ENCODE measurements at regions not wholly inside any gene's neighbourhood (a gene's known extent, or its start where the extent isn't known, plus 50 kb on each side); places are given as distances from the start of the nearest gene placed in this dataset.

GRCh38 chr6:108734271-108734922, 113.8 kb upstream of the ARMC2 start:
- DNase-seq = no peak

GRCh38 chr6:108735310-108736001, 112.8 kb upstream of the ARMC2 start:
- DNase-seq = no peak

GRCh38 chr6:108736002-108736361, 112.2 kb upstream of the ARMC2 start:
- DNase-seq = no peak

GRCh38 chr6:108736832-108737231, 111.4 kb upstream of the ARMC2 start:
- no peak for DNase-seq

GRCh38 chr6:108737594-108738546, 110.4 kb upstream of the ARMC2 start:
- no peak for DNase-seq

GRCh38 chr6:108738684-108739416, 109.4 kb upstream of the ARMC2 start:
- no peak for DNase-seq

- DNase-seq = no peak
Measured at GRCh38 chr6:108739496-108740330, 108.5 kb upstream of the ARMC2 start.

- DNase-seq = no peak
Measured at GRCh38 chr6:108741331-108741989, 106.8 kb upstream of the ARMC2 start.

GRCh38 chr6:108742041-108742440, 106.2 kb upstream of the ARMC2 start:
- DNase-seq = peak; percentile 5

GRCh38 chr6:108744244-108744972, 103.8 kb upstream of the ARMC2 start:
- no peak for DNase-seq

GRCh38 chr6:108744996-108745395, 103.2 kb upstream of the ARMC2 start:
- DNase-seq = no peak

GRCh38 chr6:108745664-108746336, 102.4 kb upstream of the ARMC2 start:
- no peak for DNase-seq

GRCh38 chr6:108746366-108746765, 101.9 kb upstream of the ARMC2 start:
- DNase-seq = no peak

- no peak for DNase-seq
Measured at GRCh38 chr6:108746836-108747575, 101.2 kb upstream of the ARMC2 start.

GRCh38 chr6:108748055-108748454, 100.2 kb upstream of the ARMC2 start:
- DNase-seq = no peak

GRCh38 chr6:108748959-108749358, 99.3 kb upstream of the ARMC2 start:
- DNase-seq = no peak

GRCh38 chr6:108750801-108751200, 97.4 kb upstream of the ARMC2 start:
- no peak for DNase-seq

GRCh38 chr6:108751282-108751681, 96.9 kb upstream of the ARMC2 start:
- no peak for DNase-seq

Measured in CD4-positive, alpha-beta T cell treated with Interleukin-17A for 1 hour (primary cell).